ENCODE measurements at regions not wholly inside any gene's neighbourhood (a gene's known extent, or its start where the extent isn't known, plus 50 kb on each side); places are given as distances from the start of the nearest gene placed in this dataset.
A peak's percentile ranks its signal among the peaks of the same experiment; 100 is the strongest.

GRCh38 chr21:25328736-25329135 lies 278.5 kb downstream of the MRPL39 start:
- no peak for DNase-seq

- no peak for DNase-seq
These were observed 281.1 kb downstream of the MRPL39 start for GRCh38 chr21:25326181-25326580.

GRCh38 chr21:25324666-25325065 lies 282.6 kb downstream of the MRPL39 start:
- no peak for DNase-seq

- DNase-seq, result no peak
These were observed 283.8 kb downstream of the MRPL39 start for GRCh38 chr21:25323356-25323949.

- no peak for DNase-seq
These were observed 293.0 kb downstream of the MRPL39 start for GRCh38 chr21:25314247-25314646.

GRCh38 chr21:25313829-25314228 lies 293.5 kb downstream of the MRPL39 start:
- no peak for DNase-seq

GRCh38 chr21:25307489-25307888 lies 299.8 kb downstream of the MRPL39 start:
- no peak for DNase-seq

- no peak for DNase-seq
These were observed 302.7 kb downstream of the MRPL39 start for GRCh38 chr21:25304611-25305010.

- no peak for DNase-seq
These were observed 306.6 kb downstream of the MRPL39 start for GRCh38 chr21:25300632-25301031.

- peak; percentile 32 for DNase-seq
These were observed 308.5 kb downstream of the MRPL39 start for GRCh38 chr21:25298512-25299491.

GRCh38 chr21:25297117-25297516 lies 310.2 kb downstream of the MRPL39 start:
- DNase-seq, result no peak

- no peak for DNase-seq
These were observed 311.0 kb downstream of the MRPL39 start for GRCh38 chr21:25296252-25296651.

GRCh38 chr21:25292396-25292795 lies 314.9 kb downstream of the MRPL39 start:
- no peak for DNase-seq

GRCh38 chr21:25283720-25284119 lies 323.6 kb downstream of the MRPL39 start:
- DNase-seq, result peak; percentile 40

GRCh38 chr21:25281134-25281533 lies 326.1 kb downstream of the MRPL39 start:
- no peak for DNase-seq

- DNase-seq, result no peak
These were observed 327.2 kb downstream of the MRPL39 start for GRCh38 chr21:25280061-25280460.

- DNase-seq, result no peak
These were observed 333.3 kb downstream of the MRPL39 start for GRCh38 chr21:25273959-25274358.

- no peak for DNase-seq
These were observed 352.6 kb downstream of the MRPL39 start for GRCh38 chr21:25254491-25255174.

- DNase-seq, result no peak
These were observed 360.7 kb downstream of the MRPL39 start for GRCh38 chr21:25246546-25246945.

GRCh38 chr21:25244735-25245134 lies 362.5 kb downstream of the MRPL39 start:
- DNase-seq, result no peak

GRCh38 chr21:25243808-25244207 lies 363.5 kb downstream of the MRPL39 start:
- no peak for DNase-seq

GRCh38 chr21:25240974-25241373 lies 366.3 kb downstream of the MRPL39 start:
- DNase-seq, result no peak
